Panc1 (cell line): ENCODE measurements at regions not wholly inside any gene's neighbourhood (a gene's known extent, or its start where the extent isn't known, plus 50 kb on each side); places are given as distances from the start of the nearest gene placed in this dataset.
A peak's percentile ranks its signal among the peaks of the same experiment; 100 is the strongest.

Source experiments
- ATAC-seq: fragments of 200-7000 bp; cut with Tn5 transposase; 2 replicates; pipeline ENCODE4 v1.9.1; 2020; ENCODE audit warnings: mild to moderate bottlenecking, moderate library complexity
- BruUV-seq: library from RNA; stranded (reverse); fragments of 400-500 nt; replicated peaks from 2 replicates; lab custom pipeline; 2021; lab: Mats Ljungman, UMichigan
- CTCF ChIA-PET: fragments of 300-600 bp; sonication (Branson Sonifier 250); formaldehyde crosslinking; loops from one replicate; lab custom pipeline; 2022; ENCODE audit warnings: antibody characterized with exemption; lab: Charles Lee
- POLR2A ChIA-PET: fragments of 300-600 bp; sonication (Branson Sonifier 250); formaldehyde crosslinking; loops from one replicate; lab custom pipeline; 2022; ENCODE audit warnings: antibody characterized with exemption; lab: Charles Lee
- DNase-seq: peaks from one replicate; pipeline ENCODE4 v3.0.0-alpha.2; 2010; ENCODE audit warnings: low read depth, low spot score
- H3K27ac ChIP-seq: 2 replicates; pipeline ENCODE4 v1.5.1; 2011; ENCODE audit warnings: mild to moderate bottlenecking, low read length, inconsistent platforms
- H3K27me3 ChIP-seq: fragments of 200-500 bp; sonication (Bioruptor generic); 2 replicates; pipeline ENCODE4 v1.6.0; 2014; ENCODE audit warnings: low read length, inconsistent platforms; ENCODE audit not compliant: control insufficient read depth, insufficient read depth
- H3K36me3 ChIP-seq: fragments of 200-500 bp; sonication (Bioruptor generic); 2 replicates; pipeline ENCODE4 v1.5.1; 2014; ENCODE audit warnings: inconsistent platforms, mild to moderate bottlenecking, low read length, moderate library complexity; ENCODE audit not compliant: control insufficient read depth, insufficient read depth
- H3K4me1 ChIP-seq: 2 replicates; pipeline ENCODE4 v1.5.1; 2011; ENCODE audit warnings: inconsistent platforms, mild to moderate bottlenecking, low read length, moderate library complexity; ENCODE audit not compliant: control insufficient read depth, insufficient read depth
- H3K4me3 ChIP-seq, 2 experiments: 2 replicates each; pipeline ENCODE4 v1.5.1; 2011 to 2012; ENCODE audit warnings: low read depth in 2 of 2, low read length in 2 of 2, mild to moderate bottlenecking in 2 of 2, inconsistent platforms in 1 of 2, moderate library complexity in 1 of 2
- H3K9me3 ChIP-seq: fragments of 200-500 bp; sonication (Bioruptor generic); 2 replicates; pipeline ENCODE4 v1.5.1; 2014; ENCODE audit warnings: low read depth, mild to moderate bottlenecking, inconsistent platforms, low read length, moderate library complexity; ENCODE audit not compliant: control insufficient read depth, insufficient read depth
- CTCF ChIP-seq: fragments of 450-650 bp; IDR thresholded peaks from 2 replicates; pipeline ENCODE4 v1.5.1; 2017; ENCODE audit warnings: mild to moderate bottlenecking
- POLR2AphosphoS5 ChIP-seq: IDR thresholded peaks from 2 replicates; pipeline ENCODE4 v1.6.1; 2012; ENCODE audit warnings: mild to moderate bottlenecking, low read depth, low read length, moderate library complexity
- REST ChIP-seq, 2 experiments: IDR thresholded peaks; 2 replicates each; pipeline ENCODE4 v1.6.1; 2011 to 2012; ENCODE audit warnings: low read depth in 2 of 2, control low read depth in 1 of 2, low read length in 1 of 2, mild to moderate bottlenecking in 1 of 2, moderate library complexity in 1 of 2; ENCODE audit not compliant: insufficient read depth in 1 of 2
- SIN3A ChIP-seq: IDR thresholded peaks from 2 replicates; pipeline ENCODE4 v1.6.1; 2012; ENCODE audit warnings: low read depth, mild to moderate bottlenecking, low read length, moderate library complexity, borderline replicate concordance; ENCODE audit not compliant: insufficient read depth
- TCF7L2 ChIP-seq: IDR thresholded peaks from 2 replicates; pipeline ENCODE4 v1.6.1; 2011; ENCODE audit warnings: mild to moderate bottlenecking, low read depth, low read length, inconsistent platforms
- in situ Hi-C: cut with HindIII; loops from 2 replicates; pipeline ENCODE4 v1.10.0; 2016; ENCODE audit warnings: low sequenced_read_pairs, low pct_unique_long_range_greater_than_20kb
- intact Hi-C: fragments of 100-400 bp; cut with micrococcal nuclease; formaldehyde crosslinking; loops from one replicate; pipeline ENCODE4 v1.10.0; 2022; ENCODE audit not compliant: unreplicated experiment

- CTCF ChIA-PET: no interaction called here
- Histone ChIP-seq H3K27ac (no peak overlapping the region), H3K4me1 (no peaks in the 10 kb centered on the region), H3K4me3 (no peak overlapping the region), H3K9me3 (no peaks in the 10 kb centered on the region), H3K27me3 (no peaks in the 10 kb centered on the region), H3K36me3 (no peaks in the 10 kb centered on the region)
- intact Hi-C loops (no loop called here), in situ Hi-C loops (no loop called here)
- no peak for ATAC-seq
- POLR2A ChIA-PET: no interaction called here
- DNase-seq: no peak
- no TSS peak for BruUV-seq
- no peak for TF ChIP-seq SIN3A
- no peak for TF ChIP-seq CTCF
- TF ChIP-seq TCF7L2: no peak
- no peak for TF ChIP-seq POLR2AphosphoS5
- TF ChIP-seq REST (IDR thresholded peaks at IDR 0.05; ENCODE audit: insufficient read depth in 1 of 2, low read depth in 2 of 2, low read length in 1 of 2): no peak
These were observed 122.4 kb downstream of the LARP7 start for GRCh38 chr4:112759313-112759712.

- Histone ChIP-seq H3K9me3 (no peaks in the 10 kb centered on the region), H3K27ac (no peak overlapping the region), H3K36me3 (no peaks in the 10 kb centered on the region), H3K27me3 (no peaks in the 10 kb centered on the region), H3K4me3 (no peak overlapping the region), H3K4me1 (no peaks in the 10 kb centered on the region)
- intact Hi-C loops: loop anchor here (5.0 to 10.0 kb wide), 2 partner anchors 172 to 329 kb away; no protein-coding TSS in a partner anchor
- no peak for TF ChIP-seq TCF7L2
- no peak for TF ChIP-seq POLR2AphosphoS5
- TF ChIP-seq CTCF: peak; percentile 56
- ATAC-seq (peak; percentile 66; the same call in 1 of the 2 replicates), DNase-seq (no peak)
- BruUV-seq: no TSS peak
- CTCF ChIA-PET: interaction anchor here (0.5 to 0.7 kb wide), 5 partner anchors 21 to 457 kb away, joined by 3 to 6 read pairs (median 4); no protein-coding TSS in a partner anchor
- POLR2A ChIA-PET: no interaction called here
- in situ Hi-C loops: no loop called here
These were observed 128.5 kb downstream of the LARP7 start for GRCh38 chr4:112765317-112765974.
